Left forelimb (tissue), 1 donor: ENCODE measurements at regions not wholly inside any gene's neighbourhood (a gene's known extent, or its start where the extent isn't known, plus 50 kb on each side); places are given as distances from the start of the nearest gene placed in this dataset.

Experiments
- DNase-seq: peaks from one replicate; pipeline ENCODE4 v3.0.0-alpha.2; 2018; ENCODE audit warnings: low spot score

DNA sequence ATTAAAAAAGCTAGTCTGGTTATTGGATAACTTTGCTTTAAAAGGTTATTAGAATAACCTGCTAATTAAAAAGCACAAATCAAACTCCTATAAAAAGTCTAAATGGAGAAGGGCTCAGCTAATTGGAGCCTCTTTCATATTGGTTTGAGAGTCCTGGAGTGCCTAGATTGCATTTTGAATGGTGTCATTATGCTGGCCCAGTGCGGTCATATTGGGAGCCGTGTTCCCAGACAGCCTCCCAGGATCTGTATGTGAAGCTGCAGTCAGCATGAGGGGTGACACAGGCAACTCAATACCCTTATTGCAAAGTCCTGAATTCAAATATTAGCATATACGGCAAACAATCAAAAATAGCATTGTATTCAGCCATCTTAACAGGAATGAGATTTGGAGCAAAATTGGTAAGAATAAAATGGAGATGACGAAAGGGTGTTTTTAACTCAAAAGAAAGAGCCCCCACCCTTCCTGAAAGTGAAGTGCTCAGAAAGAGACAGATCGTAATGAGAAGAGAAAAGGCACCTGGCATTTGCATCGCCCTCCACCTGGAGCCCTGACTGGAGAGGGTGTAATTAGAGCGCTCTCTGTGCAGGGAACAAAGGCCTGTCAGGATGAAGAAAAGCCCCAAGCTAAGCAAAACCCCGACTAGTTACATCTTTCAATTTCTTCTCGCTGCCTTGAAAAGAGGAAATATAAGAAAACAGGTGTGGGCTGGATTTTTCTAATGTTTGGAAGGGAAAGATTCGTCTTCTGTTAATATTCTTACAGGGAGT lies 621.0 kb upstream of the ADAMTS16 start:
- no peak for DNase-seq

DNA sequence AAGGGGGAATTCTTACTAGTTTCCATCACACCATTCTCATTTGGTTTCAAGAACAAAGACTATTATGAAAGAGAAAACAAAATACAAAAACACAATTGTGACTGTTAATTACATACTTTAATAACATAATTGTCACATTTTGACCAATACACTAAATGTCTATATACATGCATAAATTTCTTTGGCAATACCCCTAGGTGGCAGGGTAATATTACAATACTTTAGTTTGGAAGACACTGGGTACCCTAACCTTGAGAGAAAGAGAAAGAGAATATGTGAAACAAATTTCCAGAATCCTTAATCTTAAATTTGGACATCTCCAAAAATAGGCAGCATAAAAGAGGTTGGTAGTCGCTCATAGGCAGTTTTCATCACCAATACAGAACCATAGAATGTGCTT lies 619.6 kb upstream of the ADAMTS16 start:
- no peak for DNase-seq

DNA sequence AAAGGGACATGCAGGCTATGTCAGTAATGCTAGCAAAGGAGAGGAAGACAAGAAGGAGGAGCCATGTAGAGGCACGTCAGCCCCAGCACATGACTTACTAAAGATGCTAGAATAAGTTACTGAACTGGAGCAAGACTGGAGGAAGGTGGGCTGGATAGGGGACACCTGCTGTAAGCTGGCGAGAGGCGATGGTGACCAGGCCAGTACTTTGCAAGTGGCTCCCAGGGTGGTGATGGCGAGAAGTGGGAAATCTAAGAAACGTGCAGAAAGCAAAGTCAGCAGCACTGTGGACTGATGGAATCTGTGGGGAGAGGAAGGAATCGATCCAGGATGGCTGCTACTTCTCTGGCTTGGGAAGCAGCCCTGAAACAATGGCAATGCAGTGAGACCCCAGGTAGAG lies 617.1 kb upstream of the ADAMTS16 start:
- DNase-seq, result no peak

DNA sequence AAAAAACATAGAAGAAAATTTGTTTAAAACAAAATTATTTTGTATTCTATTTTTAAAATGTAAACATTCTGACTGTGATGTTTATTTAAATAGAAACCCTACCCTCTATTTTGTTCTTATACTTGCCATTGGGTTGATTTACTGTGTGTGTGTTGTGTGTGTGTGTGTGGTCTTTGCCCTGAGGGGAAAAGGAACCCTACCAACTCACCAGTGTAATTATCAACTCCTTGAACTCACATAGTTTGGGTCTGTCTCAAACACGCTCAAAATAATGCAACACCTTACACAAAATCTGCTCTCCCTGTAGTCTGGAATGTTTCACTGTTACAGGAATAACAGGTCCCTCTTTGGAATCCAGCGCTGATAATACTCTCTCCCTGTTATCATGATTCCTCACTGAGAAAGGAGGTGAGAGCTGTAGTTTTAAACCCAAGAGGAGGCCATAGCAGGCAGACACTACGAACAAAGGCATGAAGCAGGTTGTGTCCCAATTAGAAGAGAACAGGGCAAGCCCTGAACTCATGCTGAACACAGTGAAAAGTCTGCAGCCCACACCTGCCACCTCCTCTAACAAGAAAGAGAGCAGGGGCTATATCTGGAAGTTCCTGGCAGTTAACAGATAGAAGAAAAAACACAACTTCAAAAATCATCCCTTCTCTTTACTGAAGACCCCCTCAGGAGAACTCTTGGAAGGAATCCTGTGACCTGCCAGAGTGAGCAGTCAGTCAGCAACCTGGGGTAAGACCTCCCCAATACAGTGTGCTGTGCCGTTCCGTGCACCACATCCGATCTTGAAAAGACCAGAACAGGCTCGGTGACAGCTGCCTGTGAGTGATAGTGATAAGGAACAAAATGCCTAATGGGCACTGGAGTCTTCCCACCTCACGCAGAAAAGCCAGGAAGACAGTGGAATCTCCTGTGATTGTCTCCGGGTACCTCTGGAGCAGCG lies 608.1 kb upstream of the ADAMTS16 start:
- DNase-seq, result no peak

DNA sequence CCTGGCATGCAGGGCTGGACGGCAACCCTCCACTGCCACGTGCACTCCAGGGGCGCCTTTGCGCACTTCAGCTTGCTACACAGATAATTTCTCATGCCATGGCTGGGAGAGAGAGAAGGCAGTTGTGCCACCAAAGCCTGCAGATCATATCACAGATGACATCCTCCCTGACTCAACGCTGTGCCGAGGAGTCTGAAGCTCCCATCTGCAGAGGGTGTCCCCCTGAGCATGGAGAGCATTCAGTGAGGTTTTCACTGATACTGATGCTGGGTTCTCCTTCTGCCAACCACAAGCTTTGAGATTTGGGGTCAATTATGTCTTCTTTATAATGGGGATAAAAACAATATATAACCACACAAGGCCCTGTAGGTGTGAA lies 607.4 kb upstream of the ADAMTS16 start:
- no peak for DNase-seq

DNA sequence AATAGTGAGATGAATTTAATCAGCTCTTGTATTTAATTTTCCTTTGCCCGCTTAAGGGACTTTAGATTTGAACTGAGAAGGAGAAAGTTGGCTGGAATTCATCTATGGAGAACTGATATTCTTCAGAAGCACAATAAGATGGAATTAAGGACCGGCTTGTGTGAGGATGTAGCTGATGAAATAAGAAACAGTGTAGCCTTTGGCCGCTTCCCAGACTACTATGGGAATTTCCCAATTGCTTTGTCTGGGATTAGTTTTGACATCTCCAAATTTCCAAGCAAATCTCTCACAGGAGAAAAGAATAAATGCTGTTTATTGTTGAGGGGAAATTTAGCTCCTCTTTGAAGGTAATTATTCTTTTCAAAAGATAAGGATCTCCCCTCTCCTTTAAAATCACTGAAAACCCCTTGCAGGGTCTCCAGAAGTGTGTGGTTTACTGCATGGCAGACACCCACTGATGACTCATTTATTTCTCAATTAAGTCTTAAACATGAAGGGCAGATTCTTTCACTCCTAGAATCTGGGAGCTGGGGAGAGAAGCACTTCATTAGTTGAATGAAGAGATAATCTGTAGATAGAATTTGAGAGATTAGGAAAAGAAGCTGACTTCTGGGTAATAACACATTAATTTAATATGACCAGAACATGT lies 606.5 kb upstream of the ADAMTS16 start:
- DNase-seq, result no peak

DNA sequence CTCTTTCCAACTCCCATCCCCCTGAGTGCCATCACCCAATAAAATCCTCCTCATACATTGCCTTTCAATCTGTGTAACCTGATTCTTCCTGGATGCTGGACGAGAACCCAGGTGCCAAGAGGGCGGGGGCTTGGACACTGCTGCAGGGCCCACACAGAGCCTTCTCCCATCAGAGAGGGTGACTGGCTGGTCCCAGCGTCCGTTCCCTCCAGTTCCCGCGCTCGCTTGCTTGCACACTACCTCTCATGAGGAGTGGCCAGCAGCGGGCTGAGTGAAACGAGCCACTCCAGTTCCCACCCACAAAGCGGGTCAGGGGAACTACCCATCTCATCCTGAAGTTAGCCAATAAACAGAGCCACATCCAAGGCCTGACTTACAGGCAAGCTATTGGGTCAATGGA lies 602.6 kb upstream of the ADAMTS16 start:
- DNase-seq, result no peak

DNA sequence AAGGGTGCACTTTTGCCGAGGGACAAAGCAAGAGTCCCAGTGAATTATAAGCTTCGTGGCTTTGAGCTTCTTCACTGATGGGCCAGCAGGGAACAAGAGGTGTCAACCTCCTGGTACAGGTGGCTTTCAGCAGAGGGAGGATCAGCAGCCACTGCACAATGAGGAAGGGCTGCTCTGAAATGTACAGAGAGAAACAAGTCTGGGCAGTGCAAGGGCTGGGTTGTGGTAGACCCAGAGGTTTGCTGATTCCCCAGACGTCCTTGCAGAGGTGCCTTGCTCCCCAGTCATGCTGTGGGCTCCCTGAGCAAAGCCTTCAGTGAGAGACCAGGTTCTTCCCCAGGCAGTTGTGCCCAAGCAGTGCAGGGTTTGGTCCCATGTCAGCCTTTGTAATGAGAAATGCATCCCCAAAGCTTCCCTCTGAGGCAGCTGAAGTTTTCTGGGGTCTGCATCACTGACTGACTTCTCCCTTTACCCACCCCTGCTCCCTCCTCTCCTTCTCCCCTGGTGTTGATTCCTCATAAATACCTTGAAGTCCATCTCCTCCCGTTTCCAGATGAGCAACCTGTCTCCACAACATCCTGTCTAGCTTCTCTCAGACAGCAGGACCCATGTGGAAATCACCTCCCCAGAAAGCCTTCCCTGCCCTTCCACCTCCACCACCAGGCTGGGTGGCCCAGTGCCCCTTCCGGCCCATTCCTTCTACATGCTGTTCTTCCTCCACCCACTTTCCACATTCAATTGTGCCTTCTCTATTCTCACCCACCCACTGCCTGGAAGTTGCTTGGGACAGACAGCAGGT lies 599.6 kb upstream of the ADAMTS16 start:
- no peak for DNase-seq

DNA sequence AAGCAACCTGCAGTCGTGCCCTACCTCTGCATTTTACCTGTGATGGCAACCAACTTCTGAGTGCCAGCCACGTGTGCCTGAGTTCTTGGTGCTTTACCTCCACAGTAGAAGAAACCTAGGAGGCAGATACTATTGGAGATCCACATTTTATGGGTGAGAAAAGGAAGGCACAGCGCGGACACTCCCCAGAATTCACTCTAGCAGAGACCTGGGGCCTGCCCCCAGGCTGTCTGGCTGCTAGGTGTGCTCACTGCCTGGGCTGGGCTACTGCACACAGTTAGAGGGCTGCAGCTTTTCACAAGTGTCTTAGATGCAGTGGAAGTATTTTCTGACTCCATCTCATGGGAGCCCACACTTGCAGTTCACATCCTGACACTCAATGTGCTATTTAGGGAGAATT lies 598.8 kb upstream of the ADAMTS16 start:
- no peak for DNase-seq

DNA sequence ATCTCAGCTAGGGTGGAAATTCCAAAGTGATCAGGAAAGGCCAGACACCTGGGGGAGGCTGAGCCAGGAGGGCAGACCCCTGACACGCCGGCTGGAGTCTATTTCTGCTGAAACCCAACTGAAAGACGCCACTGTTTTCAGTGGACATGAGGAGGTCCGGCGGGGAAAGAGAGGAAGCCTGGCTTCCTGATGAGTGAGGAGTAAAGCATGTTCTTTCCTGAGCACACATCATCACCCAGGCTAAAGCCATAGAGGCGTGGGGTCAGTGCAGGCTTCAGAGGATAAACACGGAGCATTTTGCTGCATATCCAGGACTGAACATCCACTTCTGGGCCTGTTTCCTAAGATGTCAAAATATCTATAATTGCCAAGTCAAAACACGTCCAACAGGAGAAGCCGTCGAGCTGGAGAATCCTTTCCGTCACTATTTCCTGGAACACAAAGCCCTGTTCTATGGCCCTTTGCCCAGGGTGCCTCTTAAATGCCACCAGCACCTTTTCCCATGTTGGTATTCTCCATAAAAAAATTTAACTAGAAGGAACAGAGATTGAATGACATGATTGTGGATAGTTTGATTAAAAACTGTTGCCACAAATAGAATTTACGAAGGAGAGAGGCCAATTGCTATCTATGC lies 597.9 kb upstream of the ADAMTS16 start:
- DNase-seq, result no peak

DNA sequence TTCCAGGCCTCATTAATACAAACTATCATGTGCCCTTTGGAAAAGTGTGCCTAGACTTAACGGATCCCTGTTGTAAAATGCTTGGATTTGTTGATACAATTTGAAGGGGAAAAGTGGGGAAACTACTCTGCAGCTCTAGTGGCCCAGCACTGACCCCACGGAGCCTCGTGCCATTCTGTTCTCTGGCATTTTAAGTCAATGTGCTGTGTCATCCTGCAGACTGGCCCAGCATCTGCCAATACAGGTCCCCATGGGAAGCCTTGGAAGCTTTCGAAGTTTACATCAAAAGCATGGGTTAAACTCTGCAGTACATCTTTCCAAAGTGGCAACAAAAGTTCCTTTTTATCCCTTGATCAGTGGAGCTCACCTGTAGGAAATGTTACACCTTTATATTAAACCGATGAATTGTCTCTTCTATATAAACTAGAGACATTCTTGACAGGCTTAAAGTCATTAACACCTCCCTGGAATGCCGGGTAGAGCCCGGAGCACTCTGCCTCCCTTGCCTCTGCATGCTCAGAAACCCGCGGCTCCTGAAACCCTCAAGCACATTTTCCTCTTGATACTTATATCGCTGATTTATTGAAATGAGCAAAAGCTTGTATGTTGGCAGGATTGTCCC lies 596.0 kb upstream of the ADAMTS16 start:
- no peak for DNase-seq

DNA sequence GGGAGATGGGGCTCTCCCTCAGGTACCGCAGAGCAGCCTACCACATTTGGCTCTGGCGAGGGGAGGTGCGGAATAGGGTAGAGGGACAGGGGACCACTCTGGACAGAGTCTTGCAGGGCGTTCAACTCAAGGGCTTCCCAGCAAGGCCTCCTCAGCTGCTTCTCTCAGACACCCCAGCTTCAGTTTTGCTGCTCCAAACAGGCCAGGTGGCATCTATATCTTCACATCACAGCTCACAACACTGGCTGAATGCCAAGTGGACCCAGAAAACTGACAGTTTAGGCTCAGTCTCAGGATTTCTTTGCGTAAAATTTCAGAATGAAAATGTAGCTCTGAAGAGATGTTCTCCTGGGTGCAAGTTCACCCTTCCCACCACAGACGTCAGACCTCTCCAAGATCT lies 592.6 kb upstream of the ADAMTS16 start:
- no peak for DNase-seq

DNA sequence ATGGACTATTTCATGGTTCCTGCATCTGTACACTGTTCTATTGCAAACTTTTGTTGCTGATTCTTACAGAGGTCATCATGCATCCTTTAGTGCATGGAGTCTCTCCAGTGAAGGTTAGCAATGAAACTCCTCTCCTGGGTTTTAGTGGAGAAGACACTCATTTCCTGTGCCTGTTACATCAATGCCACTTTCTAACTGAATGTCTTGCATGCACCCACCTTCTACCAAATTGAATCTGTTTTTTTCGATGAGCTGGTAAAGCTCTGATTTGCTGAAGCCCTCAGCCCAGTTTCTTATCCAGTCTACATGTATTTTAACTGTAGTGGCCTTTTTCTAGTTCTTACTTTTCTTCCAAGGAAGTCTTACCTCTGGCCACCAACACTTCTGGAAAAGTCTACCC lies 591.8 kb upstream of the ADAMTS16 start:
- no peak for DNase-seq

DNA sequence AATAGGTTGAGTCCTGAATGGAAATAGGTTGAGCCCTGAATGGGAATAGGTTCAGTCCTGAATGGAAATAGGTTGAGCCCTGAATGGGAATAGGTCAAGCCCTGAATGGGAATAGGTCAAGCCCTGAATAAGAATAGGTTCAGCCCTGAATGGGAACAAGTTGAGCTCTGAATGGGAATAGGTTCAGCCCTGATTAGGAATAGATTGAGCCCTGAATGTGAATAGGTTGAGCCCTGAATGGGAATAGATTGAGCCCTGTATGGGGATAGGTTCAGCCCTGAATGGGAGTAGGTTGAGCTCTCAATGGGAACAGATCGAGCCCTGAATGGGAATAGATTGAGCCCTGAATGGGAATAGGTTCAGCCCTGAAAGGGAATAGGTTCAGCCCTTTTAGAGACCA lies 590.8 kb upstream of the ADAMTS16 start:
- DNase-seq, result no peak

DNA sequence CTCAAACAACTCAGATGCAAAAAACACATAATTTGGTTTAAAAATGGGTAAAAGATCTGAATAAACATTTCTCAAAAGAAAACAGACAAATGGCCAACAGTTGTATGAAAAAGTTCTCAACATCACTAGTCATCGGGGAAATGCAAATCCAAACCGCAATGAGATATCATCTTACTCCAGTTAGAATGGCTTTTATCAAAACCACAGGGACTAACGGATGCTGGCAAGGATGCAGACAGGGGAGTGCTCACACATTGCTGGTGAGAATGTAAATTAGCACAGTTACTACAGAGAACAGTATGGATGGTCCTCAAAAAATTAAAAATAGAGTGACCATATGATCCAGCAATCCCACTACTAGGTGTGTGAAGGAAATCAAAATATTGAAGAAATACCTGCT lies 589.1 kb upstream of the ADAMTS16 start:
- no peak for DNase-seq

DNA sequence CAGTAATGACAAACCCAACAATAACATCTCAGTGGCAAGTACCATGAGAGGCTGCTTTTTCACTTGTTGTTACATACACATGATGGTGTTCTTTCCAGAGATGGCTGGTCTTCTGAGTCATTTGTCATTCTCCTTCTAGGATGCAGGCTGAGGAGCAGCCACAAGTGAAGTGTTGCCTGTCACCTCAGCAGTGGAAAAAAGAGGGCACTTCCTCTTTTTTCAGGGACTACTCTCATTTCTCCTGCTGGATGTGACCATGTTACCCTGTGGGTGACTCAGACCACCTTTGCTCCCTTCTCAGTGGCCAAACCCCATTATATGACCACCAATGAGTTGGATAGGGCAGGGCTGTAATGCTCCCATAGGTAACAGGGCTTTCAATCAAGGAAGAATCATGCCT lies 587.0 kb upstream of the ADAMTS16 start:
- no peak for DNase-seq

DNA sequence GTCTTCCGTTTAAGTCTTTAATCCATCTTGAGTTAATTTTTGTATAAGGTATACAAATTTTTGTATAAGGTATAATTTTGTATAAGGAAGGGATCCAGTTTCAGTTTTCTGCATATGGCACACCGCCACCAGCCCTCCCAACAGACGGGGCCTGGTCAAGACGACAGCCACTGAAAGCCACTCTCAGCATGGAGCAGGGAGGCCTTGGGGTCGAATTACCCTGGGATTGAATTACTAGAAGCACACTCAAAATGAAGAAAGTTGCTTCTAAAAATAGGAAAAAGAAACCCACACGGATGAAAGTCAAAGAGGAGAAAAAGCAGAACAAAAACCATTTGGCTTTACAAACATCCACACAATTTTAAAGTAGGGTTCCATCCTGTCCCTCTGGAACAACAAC lies 586.2 kb upstream of the ADAMTS16 start:
- no peak for DNase-seq

DNA sequence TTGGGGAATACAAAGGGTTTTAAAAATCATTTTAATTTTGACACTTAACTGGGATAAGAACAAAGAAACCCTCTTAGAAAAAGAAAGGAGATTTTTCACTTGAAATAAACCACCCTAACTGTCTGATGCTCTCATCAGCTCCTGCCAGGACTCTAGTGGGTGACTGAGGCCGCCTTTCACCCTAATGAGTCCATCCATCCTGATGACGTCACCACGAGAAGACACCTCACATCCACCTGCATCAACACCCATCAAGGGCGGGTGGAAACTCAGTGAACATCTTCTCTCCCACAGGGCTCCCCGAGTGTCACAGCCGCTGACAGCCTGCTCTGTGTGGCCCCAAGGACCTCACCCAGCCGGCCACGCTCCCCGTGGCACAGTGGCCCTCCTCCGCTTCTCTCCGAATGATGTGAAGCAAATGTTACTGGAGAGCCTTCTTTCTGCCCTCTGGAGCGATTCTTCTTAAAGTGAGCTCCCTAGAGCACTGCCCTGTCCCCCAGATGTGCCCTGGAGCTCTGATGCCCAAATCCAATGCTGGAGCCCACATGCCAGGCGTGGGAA lies 584.3 kb upstream of the ADAMTS16 start:
- DNase-seq, result no peak

DNA sequence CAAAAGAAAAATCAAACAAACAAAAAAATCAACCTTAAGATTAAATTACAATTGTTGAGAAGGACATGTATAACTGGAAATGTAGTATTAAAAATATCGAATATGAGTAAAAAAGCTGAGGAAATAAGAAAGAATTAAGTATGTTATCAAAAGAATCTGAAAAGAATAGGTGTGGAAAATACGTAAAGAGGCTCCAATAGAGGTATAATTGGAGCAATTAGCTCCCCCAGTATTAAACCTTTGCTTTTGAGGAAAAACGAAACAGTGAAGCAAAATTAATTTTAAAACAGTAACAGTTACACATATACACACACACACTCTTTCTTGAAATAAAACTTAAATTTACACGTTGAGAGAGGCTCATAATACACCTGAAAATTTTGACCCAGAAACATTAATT lies 578.7 kb upstream of the ADAMTS16 start:
- DNase-seq, result no peak

DNA sequence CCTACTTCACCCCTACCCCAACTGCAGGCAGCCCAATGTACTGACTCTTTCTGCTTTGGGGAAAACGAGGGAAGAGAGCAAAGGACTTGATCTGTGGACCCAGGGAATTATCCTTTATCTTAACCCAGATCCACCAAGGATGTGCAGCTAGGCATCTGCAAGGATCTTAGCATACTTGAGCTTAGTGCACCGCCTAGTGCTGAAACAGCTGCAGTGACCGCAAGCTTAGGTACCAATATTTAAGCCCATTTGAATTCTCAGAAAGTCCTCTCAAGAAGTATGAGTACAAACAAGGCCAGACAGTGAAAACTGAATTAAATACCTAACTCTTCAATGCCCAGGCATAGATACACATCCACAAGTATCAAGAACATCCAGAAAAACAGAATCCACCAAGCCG lies 576.7 kb upstream of the ADAMTS16 start:
- DNase-seq, result no peak
